NT2/D1 (cell line): ENCODE measurements at regions not wholly inside any gene's neighbourhood (a gene's known extent, or its start where the extent isn't known, plus 50 kb on each side); places are given as distances from the start of the nearest gene placed in this dataset.

ENCODE experiments used
- DNase-seq: peaks from one replicate; pipeline ENCODE4 v3.0.0-alpha.2; 2011; ENCODE audit warnings: low read depth, low spot score
- H3K27me3 ChIP-seq: 2 replicates; pipeline ENCODE4 v1.6.0; 2011; ENCODE audit warnings: mild to moderate bottlenecking; ENCODE audit not compliant: insufficient read length, insufficient read depth
- H3K36me3 ChIP-seq: 2 replicates; pipeline ENCODE4 v1.6.1; 2011; ENCODE audit warnings: mild to moderate bottlenecking, low read length, mixed read lengths; ENCODE audit not compliant: insufficient read depth, insufficient read length
- H3K4me1 ChIP-seq: 2 replicates; pipeline ENCODE4 v1.5.1; 2011; ENCODE audit not compliant: insufficient read depth, insufficient read length
- H3K4me3 ChIP-seq: 2 replicates; pipeline ENCODE4 v1.5.1; 2011; ENCODE audit warnings: low read depth; ENCODE audit not compliant: insufficient read length
- H3K9ac ChIP-seq: 2 replicates; pipeline ENCODE4 v1.6.0; 2011; ENCODE audit warnings: low read depth; ENCODE audit not compliant: insufficient read length
- H3K9me3 ChIP-seq: 2 replicates; pipeline ENCODE4 v1.5.1; 2011; ENCODE audit warnings: mild to moderate bottlenecking, low read length; ENCODE audit not compliant: insufficient read depth
- SUZ12 ChIP-seq: IDR thresholded peaks from 2 replicates; pipeline ENCODE4 v1.6.1; 2011; ENCODE audit not compliant: insufficient read length, insufficient read depth; ENCODE audit errors: extremely low read depth
- YY1 ChIP-seq: IDR thresholded peaks from 2 replicates; pipeline ENCODE4 v1.6.1; 2011; ENCODE audit not compliant: insufficient read length, insufficient read depth
- ZNF274 ChIP-seq: IDR thresholded peaks from 2 replicates; pipeline ENCODE4 v1.6.1; 2011; ENCODE audit warnings: mild to moderate bottlenecking, low read depth, low read length

GRCh38 chr6:9403736-9404135 lies 968.4 kb upstream of the SLC35B3 start:
- Histone ChIP-seq H3K27me3 (no peaks in the 10 kb centered on the region), H3K4me3 (no peak overlapping the region), H3K9me3 (no peaks in the 10 kb centered on the region), H3K36me3 (no peaks in the 10 kb centered on the region), H3K9ac (no peak overlapping the region), H3K4me1 (no peaks in the 10 kb centered on the region)
- no peak for DNase-seq
- TF ChIP-seq SUZ12 (no peak), ZNF274 (no peak), YY1 (no peak)

- Histone ChIP-seq H3K4me1 (no peaks in the 10 kb centered on the region), H3K9ac (no peak overlapping the region), H3K27me3 (no peaks in the 10 kb centered on the region), H3K9me3 (no peaks in the 10 kb centered on the region), H3K36me3 (no peaks in the 10 kb centered on the region), H3K4me3 (no peak overlapping the region)
- DNase-seq: no peak
- TF ChIP-seq ZNF274 (no peak), YY1 (no peak), SUZ12 (no peak)
These were observed 966.6 kb upstream of the SLC35B3 start for GRCh38 chr6:9401960-9402359.

DNA sequence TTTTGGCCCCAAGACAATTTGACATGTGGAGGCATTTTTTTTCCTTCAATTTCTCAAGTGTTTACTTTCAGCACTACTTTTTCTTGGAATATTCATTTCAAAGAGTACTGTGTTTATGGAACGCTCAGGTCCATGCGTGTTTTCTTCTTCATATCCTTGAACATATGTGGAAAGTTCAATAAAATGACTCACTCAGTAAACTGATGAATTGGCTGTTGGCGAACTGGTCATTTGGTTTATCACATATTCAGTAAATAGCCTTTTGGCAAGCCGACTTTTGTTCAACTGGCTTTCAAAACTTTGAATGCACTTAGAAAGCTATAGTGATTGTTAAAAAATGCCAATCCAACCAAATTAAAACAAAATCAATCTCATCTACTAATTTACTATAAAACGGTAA lies 964.6 kb upstream of the SLC35B3 start:
- no peak for DNase-seq
- H3K9ac ChIP-seq: no peak overlapping the region
- H3K4me3 ChIP-seq: no peak overlapping the region
- H3K4me1 ChIP-seq: no peaks in the 10 kb centered on the region
- no peaks in the 10 kb centered on the region for H3K36me3 ChIP-seq
- TF ChIP-seq SUZ12 (no peak), YY1 (no peak), ZNF274 (no peak)
- H3K9me3 ChIP-seq: no peaks in the 10 kb centered on the region
- H3K27me3 ChIP-seq: no peaks in the 10 kb centered on the region

- no peaks in the 10 kb centered on the region for H3K36me3 ChIP-seq
- no peaks in the 10 kb centered on the region for H3K27me3 ChIP-seq
- H3K4me3 ChIP-seq: no peak overlapping the region
- TF ChIP-seq ZNF274: no peak
- TF ChIP-seq YY1: no peak
- TF ChIP-seq SUZ12: no peak
- H3K4me1 ChIP-seq: no peaks in the 10 kb centered on the region
- DNase-seq: no peak
- H3K9ac ChIP-seq: no peak overlapping the region
- H3K9me3 ChIP-seq: no peaks in the 10 kb centered on the region
These were observed 963.5 kb upstream of the SLC35B3 start for GRCh38 chr6:9398767-9399373.

DNA sequence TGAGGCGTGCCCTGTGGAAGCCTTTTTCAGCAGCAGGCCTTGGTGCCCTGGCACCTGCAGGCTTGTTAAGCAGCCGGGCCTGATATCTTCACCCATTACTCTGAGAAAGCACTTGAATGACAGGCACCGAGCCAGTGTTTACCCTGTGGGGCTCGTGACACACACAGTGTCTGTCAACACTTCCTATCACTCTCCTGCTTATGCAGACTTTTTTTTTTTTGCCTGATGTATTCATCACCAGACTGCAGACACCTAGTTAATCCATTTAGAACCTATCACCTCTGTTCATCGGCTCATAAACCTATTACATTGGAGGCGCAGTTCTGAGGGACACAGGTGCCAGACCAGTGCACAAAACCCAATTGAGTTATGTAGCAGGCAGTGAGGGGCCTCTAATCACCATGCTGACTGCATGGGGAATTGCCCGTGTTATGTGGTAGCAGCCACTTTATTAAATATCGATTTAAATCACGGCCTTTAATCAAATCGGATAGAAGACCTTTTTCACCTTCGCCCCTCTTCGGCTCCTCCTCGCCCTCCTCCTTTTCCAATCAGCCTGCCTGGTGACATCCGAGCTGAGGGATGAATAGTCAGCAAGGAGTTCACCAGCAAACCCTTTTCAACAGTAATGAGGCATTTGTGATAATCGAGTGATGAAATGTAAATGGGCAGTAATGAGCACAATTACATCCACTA lies 962.9 kb upstream of the SLC35B3 start:
- H3K36me3 ChIP-seq: no peaks in the 10 kb centered on the region
- DNase-seq: no peak
- TF ChIP-seq ZNF274 (no peak), SUZ12 (no peak), YY1 (no peak)
- H3K27me3 ChIP-seq: no peaks in the 10 kb centered on the region
- no peaks in the 10 kb centered on the region for H3K9me3 ChIP-seq
- no peaks in the 10 kb centered on the region for H3K4me1 ChIP-seq
- H3K9ac ChIP-seq: no peak overlapping the region
- H3K4me3 ChIP-seq: no peak overlapping the region

DNA sequence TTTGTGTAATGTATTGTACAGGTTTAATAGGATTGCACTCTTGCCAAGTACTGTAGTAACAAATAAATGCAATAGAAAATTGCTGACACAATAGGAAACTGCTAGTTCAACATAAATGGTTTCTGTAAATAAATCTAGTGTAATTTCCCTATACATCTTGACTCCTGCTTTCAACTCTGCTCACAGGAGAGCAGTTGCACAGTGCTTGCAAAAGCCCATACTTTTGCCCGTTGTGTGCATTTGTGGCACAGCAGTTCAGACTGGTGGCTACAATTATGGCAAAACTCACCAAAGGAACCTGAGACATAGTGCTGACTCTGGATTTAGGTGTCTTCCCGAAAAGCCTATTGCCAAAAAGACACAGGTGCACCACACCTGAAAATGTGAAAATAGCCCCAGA lies 953.3 kb upstream of the SLC35B3 start:
- H3K9me3 ChIP-seq: no peaks in the 10 kb centered on the region
- H3K36me3 ChIP-seq: no peaks in the 10 kb centered on the region
- no peak for DNase-seq
- TF ChIP-seq SUZ12 (no peak), ZNF274 (no peak), YY1 (no peak)
- H3K27me3 ChIP-seq: no peaks in the 10 kb centered on the region
- no peak overlapping the region for H3K4me3 ChIP-seq
- no peak overlapping the region for H3K9ac ChIP-seq
- no peaks in the 10 kb centered on the region for H3K4me1 ChIP-seq

GRCh38 chr6:9380568-9380967 lies 945.2 kb upstream of the SLC35B3 start:
- DNase-seq: no peak
- Histone ChIP-seq H3K9me3 (no peaks in the 10 kb centered on the region), H3K27me3 (no peaks in the 10 kb centered on the region), H3K4me3 (no peak overlapping the region), H3K36me3 (no peaks in the 10 kb centered on the region), H3K4me1 (no peaks in the 10 kb centered on the region), H3K9ac (no peak overlapping the region)
- no peak for TF ChIP-seq ZNF274
